H1 (cell line): ENCODE measurements at regions not wholly inside any gene's neighbourhood (a gene's known extent, or its start where the extent isn't known, plus 50 kb on each side); places are given as distances from the start of the nearest gene placed in this dataset.

Experiments used
- CTCF ChIA-PET: fragments of 300-600 bp; sonication (Branson Sonifier 250); formaldehyde crosslinking; loops from one replicate; lab custom pipeline; 2021; ENCODE audit not compliant: partially characterized antibody; lab: Charles Lee
- POLR2A ChIA-PET: fragments of 300-600 bp; sonication (Branson Sonifier 250); formaldehyde crosslinking; loops from one replicate; lab custom pipeline; 2021; ENCODE audit warnings: inconsistent platforms; ENCODE audit not compliant: partially characterized antibody; lab: Charles Lee
- DNase-seq, 2 experiments: peaks; one replicate each; pipeline versions ENCODE4 v3.0.0 to v3.0.0-alpha.2; 2010 to 2022; ENCODE audit warnings: low spot score in 2 of 2, low read depth in 1 of 2, mixed read lengths in 1 of 2
- FAIRE-seq: peaks from 2 replicates; lab custom pipeline; 2011; peaks lifted over from hg19 to GRCh38; lab: Jason Lieb, UNC
- H2AFZ ChIP-seq: 2 replicates; pipeline ENCODE4 v1.8.1; 2012; ENCODE audit warnings: low read length, inconsistent platforms
- H2AK5ac ChIP-seq: 2 replicates; pipeline ENCODE4 v1.6.1; 2013; ENCODE audit warnings: low read depth, low read length
- H2BK120ac ChIP-seq: replicated peaks from 2 replicates; pipeline ENCODE3; 2013; ENCODE audit warnings: low read depth, low read length, inconsistent platforms
- H2BK12ac ChIP-seq: 2 replicates; pipeline ENCODE4 v1.6.1; 2013; ENCODE audit warnings: low read depth, low read length
- H2BK15ac ChIP-seq: 2 replicates; pipeline ENCODE4 v1.6.1; 2013; ENCODE audit warnings: low read length
- H2BK20ac ChIP-seq: 2 replicates; pipeline ENCODE4 v1.6.1; 2013; ENCODE audit warnings: low read length
- H2BK5ac ChIP-seq: 2 replicates; pipeline ENCODE4 v1.6.1; 2013; ENCODE audit warnings: low read depth, low read length
- H3K14ac ChIP-seq: 2 replicates; pipeline ENCODE4 v1.6.1; 2013; ENCODE audit warnings: inconsistent platforms; ENCODE audit not compliant: insufficient read length
- H3K18ac ChIP-seq: 2 replicates; pipeline ENCODE4 v1.6.1; 2013; ENCODE audit warnings: low read length; ENCODE audit errors: extremely low read depth
- H3K23ac ChIP-seq: 2 replicates; pipeline ENCODE4 v1.6.1; 2013; ENCODE audit warnings: inconsistent platforms; ENCODE audit not compliant: insufficient read length
- H3K23me2 ChIP-seq: 2 replicates; pipeline ENCODE4 v1.6.1; 2013; ENCODE audit warnings: low read depth, low read length
- H3K27ac ChIP-seq: 2 replicates; pipeline ENCODE4 v1.6.1; 2011; ENCODE audit warnings: low read depth, low read length, inconsistent platforms
- H3K27me3 ChIP-seq, 4 experiments: replicated peaks in 1 of 4; 1 replicate in 1 of 4; 2 replicates in 3 of 4; pipeline versions ENCODE4 v1.6.1 to v1.8.1; 2011 to 2013; ENCODE audit warnings: low read length in 3 of 4, mild to moderate bottlenecking in 3 of 4, inconsistent platforms in 2 of 4, mixed read lengths in 2 of 4, moderate library complexity in 1 of 4; ENCODE audit not compliant: control insufficient read depth in 3 of 4, insufficient read depth in 3 of 4; ENCODE audit errors: extremely low read depth in 1 of 4
- H3K36me3 ChIP-seq, 4 experiments: 2 replicates each; pipeline versions ENCODE4 v1.6.1 to v1.8.1; 2011 to 2013; ENCODE audit warnings: mild to moderate bottlenecking in 4 of 4, low read length in 3 of 4, moderate library complexity in 2 of 4, control low read depth in 1 of 4, inconsistent platforms in 1 of 4; ENCODE audit not compliant: insufficient read depth in 4 of 4, control insufficient read depth in 2 of 4
- H3K4ac ChIP-seq: replicated peaks from 2 replicates; pipeline ENCODE3; 2013; ENCODE audit warnings: low read length, low read depth, mixed read lengths, inconsistent platforms; ENCODE audit not compliant: insufficient read length
- H3K4me1 ChIP-seq, 4 experiments: replicated peaks in 1 of 4; 1 replicate in 1 of 4; 2 replicates in 3 of 4; pipeline versions ENCODE4 v1.6.1 to v1.8.1; 2011 to 2013; ENCODE audit warnings: low read length in 3 of 4, inconsistent platforms in 2 of 4, mixed read lengths in 1 of 4; ENCODE audit not compliant: insufficient read depth in 4 of 4, control insufficient read depth in 3 of 4
- H3K4me2 ChIP-seq, 2 experiments: 2 replicates each; pipeline versions ENCODE4 v1.6.1 to v1.8.1; 2011 to 2013; ENCODE audit warnings: low read depth in 2 of 2, low read length in 2 of 2, control low read depth in 1 of 2, inconsistent platforms in 1 of 2, mild to moderate bottlenecking in 1 of 2; ENCODE audit not compliant: insufficient read depth in 1 of 2
- H3K4me3 ChIP-seq, 4 experiments: fragments of 200-600, 300-600 bp in 1 of 4; sonication (generic), shearing (Covaris generic), sonication (Bioruptor Twin) in 1 of 4; 2 replicates each; pipeline versions ENCODE4 v1.5.1 to v1.8.1; 2011 to 2016; ENCODE audit warnings: low read length in 4 of 4, low read depth in 3 of 4, control low read depth in 2 of 4, inconsistent platforms in 2 of 4, mild to moderate bottlenecking in 2 of 4, mixed read lengths in 1 of 4, moderate library complexity in 1 of 4; ENCODE audit not compliant: insufficient read depth in 2 of 4; ENCODE audit errors: extremely low read depth in 1 of 4
- H3K56ac ChIP-seq: replicated peaks from 2 replicates; pipeline ENCODE3; 2013; ENCODE audit warnings: low read depth, mild to moderate bottlenecking, mixed read lengths, low read length, inconsistent platforms; ENCODE audit not compliant: insufficient read length
- H3K79me1 ChIP-seq: 2 replicates; pipeline ENCODE4 v1.6.1; 2013; ENCODE audit warnings: low read depth, low read length, control low read depth
- H3K79me2 ChIP-seq, 2 experiments: 2 replicates each; pipeline versions ENCODE4 v1.6.1 to v1.8.1; 2012 to 2013; ENCODE audit warnings: low read length in 2 of 2, mild to moderate bottlenecking in 2 of 2, inconsistent platforms in 1 of 2; ENCODE audit not compliant: insufficient read depth in 2 of 2, control insufficient read depth in 1 of 2
- H3K9ac ChIP-seq, 4 experiments: replicated peaks in 1 of 4; 1 replicate in 1 of 4; 2 replicates in 3 of 4; pipeline versions ENCODE4 v1.6.1 to v1.8.1; 2011 to 2013; ENCODE audit warnings: low read depth in 3 of 4, low read length in 3 of 4, control low read depth in 2 of 4, mild to moderate bottlenecking in 2 of 4, moderate library complexity in 2 of 4, inconsistent platforms in 1 of 4; ENCODE audit errors: extremely low read depth in 1 of 4
- H3K9me3 ChIP-seq, 2 experiments: 2 replicates each; pipeline versions ENCODE4 v1.6.1 to v1.8.1; 2012 to 2013; ENCODE audit warnings: mild to moderate bottlenecking in 2 of 2, moderate library complexity in 2 of 2, control low read depth in 1 of 2, inconsistent platforms in 1 of 2, low read depth in 1 of 2, low read length in 1 of 2, mixed read lengths in 1 of 2; ENCODE audit not compliant: insufficient read depth in 2 of 2
- H4K20me1 ChIP-seq, 2 experiments: replicated peaks in 1 of 2; 2 replicates each; pipeline versions ENCODE3 to v1.8.1; 2011 to 2013; ENCODE audit warnings: inconsistent platforms in 2 of 2, low read length in 2 of 2, mild to moderate bottlenecking in 1 of 2; ENCODE audit not compliant: insufficient read depth in 2 of 2, control insufficient read depth in 1 of 2
- H4K5ac ChIP-seq: 2 replicates; pipeline ENCODE4 v1.6.1; 2013; ENCODE audit warnings: low read length, low read depth, mixed read lengths, inconsistent platforms; ENCODE audit not compliant: insufficient read length
- H4K8ac ChIP-seq: 2 replicates; pipeline ENCODE4 v1.8.0; 2013; ENCODE audit warnings: mild to moderate bottlenecking, moderate library complexity, low read length, inconsistent platforms; ENCODE audit not compliant: insufficient read depth; ENCODE audit errors: extremely low read depth
- H4K91ac ChIP-seq: replicated peaks from 2 replicates; pipeline ENCODE3; 2013; ENCODE audit warnings: low read length, mixed read lengths, inconsistent platforms; ENCODE audit not compliant: insufficient read length
- BACH1 ChIP-seq: IDR thresholded peaks from 2 replicates; pipeline ENCODE4 v1.6.1; 2012; ENCODE audit warnings: low read length, improper control_type of control experiment
- BRCA1 ChIP-seq: IDR thresholded peaks from 2 replicates; pipeline ENCODE4 v1.6.1; 2012; ENCODE audit warnings: low read depth, low read length, improper control_type of control experiment
- CHD1 ChIP-seq: IDR thresholded peaks from 2 replicates; pipeline ENCODE4 v1.6.1; 2012; ENCODE audit warnings: low read depth, low read length, improper control_type of control experiment
- CHD2 ChIP-seq: IDR thresholded peaks from 2 replicates; pipeline ENCODE4 v1.6.1; 2012; ENCODE audit warnings: low read length, improper control_type of control experiment
- EGR1 ChIP-seq: IDR thresholded peaks from 2 replicates; pipeline ENCODE4 v1.6.1; 2011; ENCODE audit warnings: low read depth, low read length, borderline replicate concordance
- GTF2F1 ChIP-seq: IDR thresholded peaks from 2 replicates; pipeline ENCODE4 v1.6.1; 2012; ENCODE audit warnings: low read depth, low read length, improper control_type of control experiment, borderline replicate concordance
- HDAC2 ChIP-seq, 2 experiments: fragments of 300-600 bp in 1 of 2; sonication (generic) in 1 of 2; IDR thresholded peaks; 2 replicates each; pipeline ENCODE4 v1.6.1; 2011 to 2012; ENCODE audit warnings: low read depth in 2 of 2, low read length in 2 of 2, mild to moderate bottlenecking in 2 of 2, moderate library complexity in 2 of 2, borderline replicate concordance in 1 of 2, inconsistent platforms in 1 of 2
- KDM1A ChIP-seq: fragments of 200-600, 300-600 bp; sonication (generic); IDR thresholded peaks from 2 replicates; pipeline ENCODE4 v1.7.1; 2016; ENCODE audit warnings: mild to moderate bottlenecking, low read length, borderline replicate concordance
- MAFK ChIP-seq: IDR thresholded peaks from 2 replicates; pipeline ENCODE4 v1.6.1; 2012; ENCODE audit warnings: low read depth, mild to moderate bottlenecking, improper control_type of control experiment, low read length
- NANOG ChIP-seq: IDR thresholded peaks from 2 replicates; pipeline ENCODE4 v1.6.1; 2011; ENCODE audit warnings: low read length, low read depth, mild to moderate bottlenecking, inconsistent platforms; ENCODE audit not compliant: insufficient read depth, poor library complexity, severe bottlenecking
- RAD21 ChIP-seq, 2 experiments: IDR thresholded peaks in 1 of 2; conservative IDR thresholded peaks in 1 of 2; 2 replicates each; pipeline ENCODE4 v1.6.1; 2011; ENCODE audit warnings: low read depth in 2 of 2, low read length in 2 of 2, improper control_type of control experiment in 1 of 2, inconsistent platforms in 1 of 2, mild to moderate bottlenecking in 1 of 2, moderate library complexity in 1 of 2
- SIRT6 ChIP-seq: IDR thresholded peaks from one replicate; pipeline ENCODE4 v1.7.1; 2012; ENCODE audit warnings: low read length, inconsistent platforms
- SP2 ChIP-seq: IDR thresholded peaks from 2 replicates; pipeline ENCODE4 v1.6.1; 2012; ENCODE audit warnings: mild to moderate bottlenecking, low read length, inconsistent platforms
- ZNF274 ChIP-seq: IDR thresholded peaks from 2 replicates; pipeline ENCODE4 v1.7.0; 2012; ENCODE audit warnings: low read length, borderline replicate concordance; ENCODE audit errors: extremely low read depth

DNA sequence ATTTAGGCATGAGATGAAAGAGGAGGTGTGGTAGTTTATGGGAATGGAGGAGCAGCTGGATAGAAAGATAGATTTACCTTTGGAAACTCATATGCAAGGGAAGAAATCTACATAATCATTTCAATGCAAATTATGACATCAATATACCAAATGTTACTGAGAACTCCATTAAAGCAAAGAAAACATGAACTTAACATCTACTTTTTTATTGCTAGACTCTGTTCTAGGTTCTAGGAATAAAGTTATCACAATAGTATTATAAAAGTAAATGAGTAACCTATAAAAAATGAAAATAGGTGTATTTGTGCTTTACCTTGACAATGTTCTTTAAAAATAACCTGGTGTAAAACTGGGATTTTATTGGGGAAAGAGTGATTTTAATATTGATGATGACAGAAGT lies 221.6 kb upstream of the SLIT2 start:
- Histone ChIP-seq H3K14ac (no peak overlapping the region), H4K91ac (no peak overlapping the region), H3K4me1 (no peaks in the 10 kb centered on the region), H3K4me3 (no peak overlapping the region), H3K56ac (no peak overlapping the region), H4K20me1 (no peaks in the 10 kb centered on the region), H3K4me2 (no peak overlapping the region), H3K18ac (no peak overlapping the region), H3K4ac (no peak overlapping the region), H3K9ac (no peak overlapping the region), H2BK120ac (no peak overlapping the region), H3K23me2 (no peaks in the 10 kb centered on the region), H3K9me3 (peaks cover 0 to 4% of the 10 kb centered on the region in 2 experiments; a peak in 1 of 4 replicates), H2BK12ac (no peak overlapping the region), H3K27ac (no peak overlapping the region), H4K5ac (no peak overlapping the region), H3K23ac (no peak overlapping the region), H3K79me2 (no peaks in the 10 kb centered on the region), H4K8ac (no peak overlapping the region), H3K36me3 (no peaks in the 10 kb centered on the region), H2BK20ac (no peak overlapping the region), H2BK5ac (no peak overlapping the region), H2AK5ac (no peak overlapping the region), H2AFZ (no peak overlapping the region), H2BK15ac (no peak overlapping the region), H3K79me1 (no peaks in the 10 kb centered on the region), H3K27me3 (no peaks in the 10 kb centered on the region)
- ChIA-PET CTCF (no interaction called here), POLR2A (no interaction called here)
- FAIRE-seq (no peak), DNase-seq (no peak)
- TF ChIP-seq NANOG (no peak), HDAC2 (IDR thresholded peaks at IDR 0.05; ENCODE audit: borderline replicate concordance in 1 of 2, low read depth in 2 of 2, low read length in 2 of 2) (no peak), MAFK (no peak), SP2 (no peak), ZNF274 (no peak), CHD1 (no peak), CHD2 (no peak), BRCA1 (no peak), KDM1A (no peak), GTF2F1 (no peak), EGR1 (no peak), SIRT6 (no peak), BACH1 (no peak), RAD21 (IDR thresholded peaks at IDR 0.05 in 1 of 2, conservative IDR thresholded peaks at IDR 0.05 in 1 of 2; ENCODE audit: low read depth in 2 of 2, low read length in 2 of 2) (no peak)
